ENCODE measurements at regions not wholly inside any gene's neighbourhood (a gene's known extent, or its start where the extent isn't known, plus 50 kb on each side); places are given as distances from the start of the nearest gene placed in this dataset.

GRCh38 chr5:166331521-166331920 is 1959.9 kb upstream of the WWC1 start:
- H3K4me3 ChIP-seq (ENCODE audit: low read length): peak overlapping the region; percentile 33
- no peaks in the 10 kb centered on the region for H3K36me3 ChIP-seq (ENCODE audit: control insufficient read depth, insufficient read depth, low read length)
- no peaks in the 10 kb centered on the region for H3K36me3 Mint-ChIP-seq (ENCODE audit: low read depth)
- WGBS, 2 experiments (ENCODE audit: insufficient coverage in 1 of 2, insufficient read length in 1 of 2): 51 to 86% methylated on average over 2 to 3 of the region's 4 CpGs
- no peak for TF ChIP-seq CTCF (conservative IDR thresholded peaks at IDR 0.05)
- H3K27ac ChIP-seq (ENCODE audit: low read depth, low read length): no peak overlapping the region
- no peak overlapping the region for H3K9ac ChIP-seq (ENCODE audit: extremely low read depth, low read length, poor library complexity, severe bottlenecking)
- peaks cover 35% of the 10 kb centered on the region for H3K4me1 Mint-ChIP-seq
- no peaks in the 10 kb centered on the region for H3K27me3 Mint-ChIP-seq (ENCODE audit: insufficient read depth)
- no peak for DNase-seq
- no peak overlapping the region for H3K4me3 Mint-ChIP-seq
- peaks cover 7% of the 10 kb centered on the region for H3K9me3 ChIP-seq (ENCODE audit: control insufficient read depth, low read length)
- peaks cover 9% of the 10 kb centered on the region for H3K9me3 Mint-ChIP-seq
- H3K4me1 ChIP-seq (ENCODE audit: control insufficient read depth, insufficient read depth, low read length): peaks cover 7% of the 10 kb centered on the region
- H3K27ac Mint-ChIP-seq: no peak overlapping the region
- H3K27me3 ChIP-seq (ENCODE audit: control insufficient read depth, insufficient read depth, low read length, poor library complexity, severe bottlenecking): no peaks in the 10 kb centered on the region

GRCh38 chr5:166338801-166339200 is 1952.6 kb upstream of the WWC1 start:
- H3K27ac ChIP-seq (ENCODE audit: low read depth, low read length): no peak overlapping the region
- no peak for TF ChIP-seq CTCF (conservative IDR thresholded peaks at IDR 0.05)
- H3K4me1 Mint-ChIP-seq: peaks cover 37% of the 10 kb centered on the region
- H3K36me3 ChIP-seq (ENCODE audit: control insufficient read depth, insufficient read depth, low read length): no peaks in the 10 kb centered on the region
- H3K4me1 ChIP-seq (ENCODE audit: control insufficient read depth, insufficient read depth, low read length): peaks cover 2% of the 10 kb centered on the region
- no peak for DNase-seq
- H3K4me3 ChIP-seq (ENCODE audit: low read length): no peak overlapping the region
- no peak overlapping the region for H3K9ac ChIP-seq (ENCODE audit: extremely low read depth, low read length, poor library complexity, severe bottlenecking)
- H3K27ac Mint-ChIP-seq: no peak overlapping the region
- no peaks in the 10 kb centered on the region for H3K27me3 ChIP-seq (ENCODE audit: control insufficient read depth, insufficient read depth, low read length, poor library complexity, severe bottlenecking)
- H3K9me3 ChIP-seq (ENCODE audit: control insufficient read depth, low read length): peaks cover 7% of the 10 kb centered on the region
- no peaks in the 10 kb centered on the region for H3K27me3 Mint-ChIP-seq (ENCODE audit: insufficient read depth)
- H3K4me3 Mint-ChIP-seq: no peak overlapping the region
- no peaks in the 10 kb centered on the region for H3K36me3 Mint-ChIP-seq (ENCODE audit: low read depth)
- 96 to 98% methylated on average over 5 to 6 of the region's 6 CpGs for WGBS, 2 experiments (ENCODE audit: insufficient coverage in 1 of 2, insufficient read length in 1 of 2)
- peaks cover 9% of the 10 kb centered on the region for H3K9me3 Mint-ChIP-seq

- H3K4me3 Mint-ChIP-seq: no peak overlapping the region
- no peaks in the 10 kb centered on the region for H3K36me3 Mint-ChIP-seq (ENCODE audit: low read depth)
- no peak overlapping the region for H3K27ac Mint-ChIP-seq
- H3K9me3 Mint-ChIP-seq: peaks cover 9% of the 10 kb centered on the region
- peaks cover 38% of the 10 kb centered on the region for H3K4me1 Mint-ChIP-seq
- no peaks in the 10 kb centered on the region for H3K27me3 Mint-ChIP-seq (ENCODE audit: insufficient read depth)
- WGBS, 2 experiments (ENCODE audit: insufficient coverage in 1 of 2, insufficient read length in 1 of 2): 47 to 57% methylated on average over 1 of the region's 1 CpG
- TF ChIP-seq CTCF (conservative IDR thresholded peaks at IDR 0.05): no peak
- no peak for DNase-seq
- no peak overlapping the region for H3K4me3 ChIP-seq (ENCODE audit: low read length)
- peaks cover 7% of the 10 kb centered on the region for H3K9me3 ChIP-seq (ENCODE audit: control insufficient read depth, low read length)
- H3K36me3 ChIP-seq (ENCODE audit: control insufficient read depth, insufficient read depth, low read length): no peaks in the 10 kb centered on the region
- H3K27me3 ChIP-seq (ENCODE audit: control insufficient read depth, insufficient read depth, low read length, poor library complexity, severe bottlenecking): no peaks in the 10 kb centered on the region
- peaks cover 2% of the 10 kb centered on the region for H3K4me1 ChIP-seq (ENCODE audit: control insufficient read depth, insufficient read depth, low read length)
- no peak overlapping the region for H3K9ac ChIP-seq (ENCODE audit: extremely low read depth, low read length, poor library complexity, severe bottlenecking)
- H3K27ac ChIP-seq (ENCODE audit: low read depth, low read length): no peak overlapping the region
Observed at GRCh38 chr5:166340039-166340438, 1951.4 kb upstream of the WWC1 start.

Measured in endodermal cell (in vitro differentiated cells).